GM23248 (cell line): ENCODE measurements at regions not wholly inside any gene's neighbourhood (a gene's known extent, or its start where the extent isn't known, plus 50 kb on each side); places are given as distances from the start of the nearest gene placed in this dataset.

ENCODE experiments used
- EZH2 ChIP-seq: fragments of 200-600 bp; sonication (generic); IDR thresholded peaks from 2 replicates; pipeline ENCODE4 v1.6.1; 2018; ENCODE audit warnings: antibody characterized with exemption, mild to moderate bottlenecking; ENCODE audit not compliant: insufficient read depth, poor library complexity, severe bottlenecking
- EZH2phosphoT487 ChIP-seq: fragments of 200-600 bp; sonication (generic); IDR thresholded peaks from 2 replicates; pipeline ENCODE4 v1.6.1; 2018; ENCODE audit warnings: antibody characterized with exemption, moderate library complexity, mild to moderate bottlenecking, low read depth; ENCODE audit not compliant: insufficient read depth

DNA sequence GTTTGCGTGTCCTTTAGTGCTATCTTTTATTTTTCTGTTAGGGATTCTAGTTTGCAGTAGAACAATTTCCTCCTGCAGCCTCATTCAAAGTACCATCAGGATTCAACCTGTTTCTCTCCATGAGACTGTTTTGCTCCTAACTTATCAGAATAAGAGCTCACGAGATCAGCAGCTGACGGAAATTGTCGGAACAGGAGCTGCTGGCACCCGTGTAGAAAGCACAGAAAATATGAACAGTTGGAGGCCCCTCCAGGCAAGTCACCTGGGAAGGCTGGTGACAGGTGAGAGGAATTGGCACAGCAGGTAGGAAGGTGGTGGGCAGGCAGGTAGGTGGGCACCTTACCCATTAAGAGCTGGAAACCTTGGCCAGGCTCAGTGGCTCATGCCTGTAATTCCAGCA lies 368.6 kb downstream of the CDH26 start:
- TF ChIP-seq EZH2 (no peak), EZH2phosphoT487 (no peak)
